Adrenal gland (tissue), 5 donors: ENCODE measurements at regions not wholly inside any gene's neighbourhood (a gene's known extent, or its start where the extent isn't known, plus 50 kb on each side); places are given as distances from the start of the nearest gene placed in this dataset.

Experiments
- CTCF ChIP-seq, 6 experiments: fragments of 450-650 bp in 4 of 6; fragments of 200-600 bp in 2 of 6; sonication (generic) in 1 of 6; IDR thresholded peaks; 1 replicate in 5 of 6; 2 replicates in 1 of 6; pipeline versions ENCODE4 v1.5.1 to v1.8.0; 2016 to 2021; ENCODE audit warnings: antibody characterized with exemption in 6 of 6, mild to moderate bottlenecking in 2 of 6, moderate library complexity in 1 of 6
- POLR2A ChIP-seq, 2 donors: fragments of 450-650 bp; IDR thresholded peaks; one replicate each; pipeline ENCODE4 v1.6.1; 2017; ENCODE audit warnings: antibody characterized with exemption in 2 of 2, mild to moderate bottlenecking in 2 of 2, moderate library complexity in 1 of 2
- donor health status: DM: no; HTN: no; CAD: no.

DNA sequence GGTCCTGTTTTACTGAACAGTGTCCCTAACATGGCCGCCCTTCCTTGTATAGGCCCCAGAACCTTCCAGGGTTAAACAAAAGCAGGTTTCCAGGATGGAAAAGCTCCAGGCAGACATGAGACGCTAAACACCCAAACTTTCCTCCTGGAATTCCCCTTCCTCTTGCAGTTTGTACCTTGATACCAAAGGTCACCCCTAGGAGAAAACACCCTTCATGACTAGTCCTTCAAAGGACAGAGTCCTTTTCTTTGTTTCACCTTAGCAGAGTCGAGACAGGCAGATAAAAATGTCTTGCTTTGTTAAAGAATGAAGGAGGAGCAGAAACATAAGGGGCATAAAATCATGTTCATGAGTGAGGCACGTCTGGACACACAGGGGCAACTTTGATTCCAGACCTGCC lies 247.5 kb downstream of the BCOR start:
- TF ChIP-seq CTCF (IDR thresholded peaks at IDR 0.05) (no peak), POLR2A (IDR thresholded peaks at IDR 0.05) (no peak)
